AML-193 (cell line): ENCODE measurements at regions not wholly inside any gene's neighbourhood (a gene's known extent, or its start where the extent isn't known, plus 50 kb on each side); places are given as distances from the start of the nearest gene placed in this dataset.
"Not testable (repeated sequence)": the region's sequence is repeated elsewhere in the genome, so short reads cannot be mapped to it uniquely, and the experiment has no call there.

Experiments
- DNase-seq, 2 experiments: peaks; one replicate each; lab custom pipeline; 2025; lab: John Stamatoyannopoulos, UW

DNA sequence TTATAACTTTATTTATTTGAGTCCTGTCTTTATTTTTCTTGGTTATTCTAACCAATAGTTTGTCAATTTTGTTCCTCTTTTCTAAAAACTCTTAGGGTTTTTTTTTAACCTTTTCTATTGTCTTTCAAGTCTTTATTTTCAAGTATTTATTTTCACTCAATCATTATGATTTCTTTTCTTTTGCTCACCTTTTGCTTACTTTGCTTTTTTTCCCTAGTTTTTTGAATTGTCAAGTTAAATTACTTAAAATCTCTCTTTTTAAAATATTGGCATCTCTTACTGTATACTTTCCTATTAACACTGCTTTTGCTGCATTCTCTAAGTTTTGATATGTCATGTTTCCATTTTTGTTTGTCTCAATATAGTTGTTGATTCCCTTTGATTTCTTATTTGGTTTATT lies 396.8 kb upstream of the CCDC179 start:
- DNase-seq = no peak

DNA sequence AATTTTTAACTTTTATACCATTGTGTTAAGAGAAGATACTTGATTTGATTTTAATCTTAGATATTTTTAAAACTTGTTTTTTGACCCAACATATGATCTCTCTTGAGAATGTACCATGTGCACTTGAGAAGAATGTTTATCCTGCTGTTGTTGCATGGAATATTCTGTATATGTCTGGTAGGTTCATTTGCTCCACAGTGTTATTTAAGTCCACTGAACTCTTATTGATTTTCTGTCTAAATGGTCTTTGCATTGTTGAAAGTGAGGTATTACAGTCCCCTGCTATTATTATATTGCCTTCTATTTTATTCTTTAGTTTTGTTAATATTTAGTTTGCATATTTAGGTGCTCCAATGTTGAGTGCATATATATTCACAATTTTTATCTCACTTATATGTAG lies 397.3 kb upstream of the CCDC179 start:
- DNase-seq = no peak

DNA sequence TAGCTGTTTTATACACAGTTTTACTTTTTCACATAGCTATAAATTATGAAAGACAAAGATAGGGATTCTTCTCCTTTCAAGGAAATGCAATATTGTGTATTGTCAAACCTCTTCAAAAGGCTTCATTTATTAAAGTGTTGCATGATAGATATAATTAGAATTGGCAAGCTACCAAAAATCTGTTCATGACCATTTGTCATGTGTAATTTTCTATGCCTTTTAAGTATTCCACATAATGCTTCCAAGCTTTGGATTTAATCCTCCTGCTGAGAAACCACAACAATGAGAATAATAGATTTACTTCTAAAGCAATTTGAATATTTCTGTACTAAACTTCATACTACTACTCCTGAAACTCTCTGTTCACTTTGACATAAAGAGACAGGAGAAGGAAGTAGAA lies 403.2 kb upstream of the CCDC179 start:
- no peak for DNase-seq

DNA sequence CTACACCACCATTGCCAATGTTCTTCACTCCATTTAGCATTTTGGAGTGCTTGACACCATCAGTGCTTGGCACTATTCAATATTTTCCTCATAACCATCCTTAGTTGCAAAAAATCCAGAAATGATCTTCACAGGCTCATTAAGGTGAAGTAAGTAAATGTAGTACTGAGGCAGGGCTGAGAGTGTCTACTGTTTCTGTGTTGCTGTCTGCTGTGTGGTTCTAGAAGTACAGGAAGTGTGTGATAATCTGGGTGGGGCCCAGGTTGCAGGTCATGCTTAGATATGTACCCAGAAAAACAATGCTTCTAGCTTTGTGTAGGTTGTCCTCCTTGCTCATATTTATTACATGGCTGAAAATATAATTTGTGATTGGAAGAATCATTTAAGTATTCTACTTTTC lies 411.8 kb upstream of the CCDC179 start:
- no peak for DNase-seq

DNA sequence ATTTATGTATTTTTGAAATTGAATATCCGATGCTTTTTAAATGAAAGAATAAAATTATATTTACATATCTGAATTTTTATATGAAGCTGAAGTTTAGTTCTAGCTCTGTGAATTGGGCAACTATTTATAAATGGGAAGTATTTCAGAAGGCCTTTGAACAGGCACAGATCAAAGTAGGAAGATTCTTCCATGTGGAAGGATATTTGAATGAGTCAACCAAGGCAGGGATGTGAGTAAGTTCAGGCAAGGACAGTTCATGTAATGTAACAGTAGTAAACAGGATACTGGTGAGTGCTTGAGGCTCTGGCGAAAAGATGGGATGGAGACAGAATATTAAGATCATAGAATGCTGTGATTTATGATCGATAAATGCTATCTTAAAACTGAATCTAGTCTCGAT lies 417.8 kb upstream of the CCDC179 start:
- no peak for DNase-seq

DNA sequence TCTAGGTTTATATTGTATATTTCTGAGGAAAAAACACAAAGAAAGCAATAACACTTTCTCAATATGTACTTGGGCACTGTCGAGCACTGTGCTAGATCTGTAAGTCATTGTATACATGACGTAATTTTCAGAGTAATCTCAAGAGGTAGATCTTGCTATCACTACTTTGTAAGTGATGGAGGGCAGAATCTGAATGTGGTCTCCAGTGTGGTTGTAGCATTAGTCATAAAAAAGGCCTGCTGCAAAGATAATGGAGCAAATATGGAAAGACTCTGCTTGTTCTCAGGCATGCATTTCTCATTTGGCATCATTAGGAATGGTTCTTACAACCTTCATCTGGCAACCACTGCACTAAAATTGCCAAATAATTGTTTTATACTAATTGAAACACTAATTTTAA lies 419.8 kb upstream of the CCDC179 start:
- DNase-seq = no peak

DNA sequence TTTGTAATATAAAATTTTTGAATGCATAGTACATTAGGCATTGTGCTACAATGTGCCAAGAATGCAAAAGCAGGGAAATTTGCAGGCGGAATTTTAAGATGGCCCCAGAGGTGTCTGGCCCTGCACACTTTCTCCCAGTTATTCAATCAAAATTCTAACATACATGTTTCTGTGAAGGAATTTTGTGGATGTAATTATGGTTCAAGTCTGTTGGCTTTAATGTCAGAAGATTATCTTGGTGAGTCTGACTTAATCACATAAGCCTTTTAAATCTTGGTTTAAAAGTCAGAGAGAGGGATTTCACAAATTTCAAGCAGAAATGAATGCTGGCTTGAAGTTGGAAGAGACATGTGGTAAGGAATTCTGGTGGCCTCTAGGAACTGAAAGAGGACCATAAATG lies 423.4 kb upstream of the CCDC179 start:
- no peak for DNase-seq

DNA sequence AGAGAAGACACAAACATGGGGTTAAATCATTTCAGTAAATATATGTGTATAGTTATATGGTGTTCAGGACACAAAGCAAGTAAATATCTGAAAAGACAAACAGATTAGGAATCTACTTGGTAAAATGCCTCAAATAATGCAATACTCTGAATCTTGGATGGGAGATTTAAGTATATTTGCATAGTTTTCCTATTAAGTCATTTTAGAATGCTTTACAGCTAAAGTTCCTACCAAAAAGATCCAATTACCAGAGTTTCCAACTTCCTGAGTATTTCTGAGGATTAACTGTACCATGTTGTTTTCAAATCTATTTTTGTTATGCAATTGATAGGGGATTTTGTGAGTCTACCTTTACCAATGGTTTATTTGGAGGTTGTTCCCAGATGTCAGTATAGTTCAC lies 424.4 kb upstream of the CCDC179 start:
- DNase-seq = no peak

DNA sequence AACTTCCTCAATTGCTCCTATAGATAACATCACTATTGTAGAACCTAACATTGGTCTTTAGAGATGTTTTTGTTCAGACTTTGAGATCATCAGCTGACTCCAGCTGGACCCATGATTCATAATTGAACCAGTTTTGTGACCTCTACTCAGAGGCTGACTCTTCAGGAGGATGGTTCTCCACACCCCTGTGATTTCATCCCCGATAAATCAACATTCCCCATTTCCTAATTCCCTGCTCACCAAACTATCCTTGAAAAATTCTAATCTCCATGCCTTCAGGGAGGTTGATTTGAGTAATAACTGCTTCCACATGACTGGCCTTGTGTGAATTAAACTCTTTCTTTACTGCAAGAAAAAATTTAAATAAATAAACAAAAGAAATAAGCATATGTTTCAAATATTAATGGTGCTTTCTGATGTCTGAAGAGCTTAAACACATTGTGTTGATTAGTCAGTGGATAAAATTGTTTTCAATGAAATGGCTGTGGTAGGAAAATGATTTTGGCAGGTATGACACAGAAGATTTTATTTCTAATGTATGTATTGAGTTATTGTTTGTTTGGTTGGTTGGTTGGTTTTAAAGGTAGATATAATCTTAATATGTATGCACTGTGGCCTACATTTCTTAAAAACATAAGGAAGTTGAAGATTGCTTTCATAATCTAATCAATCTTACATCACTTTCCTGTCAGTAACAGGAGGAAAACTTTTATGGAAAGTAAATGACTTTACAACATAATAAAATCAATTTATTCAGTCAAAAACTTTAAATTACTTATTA lies 427.9 kb upstream of the CCDC179 start:
- DNase-seq = no peak

DNA sequence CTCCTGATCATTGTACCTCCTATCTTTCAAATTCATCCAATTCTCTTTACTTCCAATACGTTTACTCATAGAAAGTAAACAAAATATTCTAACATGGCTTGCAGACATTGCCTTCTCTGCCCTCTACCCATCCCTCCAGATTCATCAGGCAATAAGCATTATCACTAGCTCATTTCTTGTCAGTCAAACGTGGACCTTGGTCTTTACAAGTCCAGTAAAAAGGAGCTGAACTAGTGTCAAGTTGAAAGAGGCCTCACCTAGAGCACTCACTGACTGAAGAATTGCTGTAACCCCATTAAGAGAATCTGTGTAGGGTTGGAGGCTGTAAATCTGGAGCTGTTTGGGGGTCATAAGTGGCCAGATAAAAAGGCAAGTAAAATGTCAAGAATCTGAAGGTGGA lies 435.0 kb upstream of the CCDC179 start:
- DNase-seq = no peak

DNA sequence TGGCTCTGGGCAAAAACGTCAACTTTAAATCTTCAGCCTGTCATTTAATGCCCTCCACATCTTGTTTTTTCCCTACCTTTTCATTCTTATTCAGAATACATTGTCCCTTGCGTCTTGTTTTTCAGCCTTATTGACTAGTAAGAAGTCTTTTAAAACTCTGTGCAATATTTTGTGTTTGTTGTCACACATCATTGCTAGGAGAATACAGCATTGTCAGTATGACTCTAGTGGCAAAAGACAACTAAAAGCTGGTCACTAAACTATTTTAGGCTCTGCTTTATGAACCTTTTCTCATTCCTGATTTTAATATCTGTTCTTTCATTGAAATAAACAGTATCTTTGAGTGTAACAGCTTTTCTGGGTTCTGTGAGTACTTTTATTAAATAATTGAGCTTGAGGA lies 447.8 kb upstream of the CCDC179 start:
- no peak for DNase-seq

DNA sequence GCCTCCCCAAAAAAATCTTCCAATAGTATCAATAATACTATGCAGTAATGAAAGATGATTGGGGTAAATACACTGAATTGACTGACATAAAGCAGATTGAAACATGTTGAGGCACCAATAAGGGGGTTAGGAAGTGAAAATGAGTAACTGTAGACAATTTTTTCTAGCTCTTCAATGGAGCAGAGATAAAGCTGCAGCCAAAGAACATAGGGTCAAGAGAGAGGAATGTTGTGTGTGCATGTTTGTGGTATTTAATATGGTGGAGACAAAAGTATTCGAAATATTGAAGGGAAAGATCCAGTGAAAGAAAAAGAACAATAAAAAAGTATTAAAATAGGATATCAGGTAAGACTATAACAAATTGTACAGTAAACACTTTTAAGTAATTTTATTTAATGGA lies 450.0 kb upstream of the CCDC179 start:
- DNase-seq = no peak

DNA sequence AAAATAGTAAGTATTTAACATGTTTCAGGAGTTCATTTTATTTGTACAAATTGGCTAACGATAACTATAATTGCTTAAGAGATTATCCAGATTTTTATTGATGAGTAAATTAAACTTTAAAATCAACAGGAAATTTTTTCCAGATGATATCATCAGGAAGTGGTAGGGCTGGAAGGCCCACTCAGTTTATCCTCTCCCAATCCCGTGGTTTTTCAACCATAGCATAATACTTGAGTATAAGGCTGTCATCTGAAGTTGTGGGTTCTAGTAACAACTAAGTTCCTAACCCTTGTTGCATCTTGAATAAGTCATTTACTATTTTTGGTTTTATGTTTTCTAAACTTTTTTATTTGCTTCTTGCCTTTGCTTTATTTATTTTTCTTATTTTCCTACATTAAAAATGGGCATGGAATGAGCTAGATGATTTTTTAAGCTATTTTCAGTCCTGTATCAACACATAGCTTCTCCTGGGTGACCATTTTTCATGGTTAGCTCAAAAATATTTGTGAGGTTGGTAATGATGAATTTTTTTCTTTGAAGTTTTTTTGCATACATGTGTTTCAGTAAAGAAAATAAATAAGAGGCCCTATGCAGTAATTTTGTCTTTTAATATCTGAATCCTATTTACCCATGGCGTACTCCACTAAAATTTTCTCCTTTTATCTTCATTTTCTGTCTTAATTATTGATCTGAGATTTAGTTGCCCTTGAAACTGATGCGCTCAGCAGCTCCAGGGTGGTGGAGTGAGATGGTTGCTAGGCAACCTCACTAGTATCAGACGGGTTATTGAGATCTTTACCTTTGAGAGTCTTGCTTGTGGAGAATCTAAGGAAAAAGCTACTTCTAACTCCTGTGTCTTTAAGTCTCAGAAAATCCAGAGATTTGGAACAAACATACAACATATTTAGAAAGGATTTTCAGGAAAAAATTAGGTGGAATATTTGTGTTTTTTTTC lies 452.0 kb upstream of the CCDC179 start:
- DNase-seq = no peak

DNA sequence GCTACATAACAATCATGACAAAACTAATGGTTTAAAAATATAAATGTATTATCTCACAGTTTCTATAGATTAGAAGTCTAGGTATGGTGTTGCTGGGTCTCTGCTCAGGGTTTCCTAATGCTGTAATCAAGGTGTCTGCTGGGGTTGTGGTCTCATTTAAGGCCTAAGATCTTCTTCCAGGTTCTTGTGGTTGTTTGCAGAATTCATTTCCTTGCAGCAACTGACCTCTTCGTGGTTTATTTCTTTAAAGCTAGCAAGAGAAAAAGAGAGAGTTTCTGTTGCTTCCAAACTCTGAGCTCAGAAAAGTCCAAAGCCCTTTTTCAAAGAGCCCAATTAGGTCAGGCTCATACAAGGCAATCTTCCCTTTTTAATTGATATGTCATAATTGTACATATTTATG lies 452.7 kb upstream of the CCDC179 start:
- no peak for DNase-seq

DNA sequence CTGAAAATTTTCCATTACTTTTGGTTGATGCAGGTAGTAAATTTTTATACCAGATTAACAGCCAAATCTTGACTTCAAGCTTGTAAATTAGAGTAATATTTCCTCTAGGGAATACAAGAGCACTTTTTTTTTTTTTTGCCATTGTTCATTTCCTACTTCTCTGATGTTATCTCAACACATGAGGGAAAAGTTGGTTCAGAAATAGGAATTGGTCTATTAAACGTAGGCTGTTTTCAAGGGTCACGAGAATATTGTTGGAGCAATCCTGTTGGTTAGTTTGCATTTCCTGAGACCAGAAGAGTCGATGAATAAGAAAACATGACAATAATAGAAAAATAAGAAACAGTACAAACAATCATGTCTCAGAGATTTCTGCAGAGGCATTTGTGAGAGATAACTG lies 453.9 kb upstream of the CCDC179 start:
- DNase-seq = no peak

DNA sequence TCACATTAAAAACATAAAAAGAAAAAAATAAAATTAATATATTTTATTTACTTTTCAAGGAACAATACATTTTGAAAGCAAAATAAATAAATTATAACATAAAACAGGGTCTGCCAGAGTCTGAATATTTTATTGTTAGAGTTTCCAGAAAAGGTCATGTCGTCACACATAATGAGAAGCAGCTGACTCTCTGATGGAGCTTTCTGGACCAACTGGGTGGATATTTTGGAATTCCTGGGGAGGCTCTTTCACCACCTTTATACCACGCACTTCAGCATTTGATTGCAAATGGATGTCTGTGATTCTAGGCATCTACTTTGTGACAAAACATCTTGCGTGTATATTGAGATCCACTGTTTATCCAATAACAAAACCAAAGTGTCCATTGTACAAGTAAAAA lies 455.0 kb upstream of the CCDC179 start:
- no peak for DNase-seq

DNA sequence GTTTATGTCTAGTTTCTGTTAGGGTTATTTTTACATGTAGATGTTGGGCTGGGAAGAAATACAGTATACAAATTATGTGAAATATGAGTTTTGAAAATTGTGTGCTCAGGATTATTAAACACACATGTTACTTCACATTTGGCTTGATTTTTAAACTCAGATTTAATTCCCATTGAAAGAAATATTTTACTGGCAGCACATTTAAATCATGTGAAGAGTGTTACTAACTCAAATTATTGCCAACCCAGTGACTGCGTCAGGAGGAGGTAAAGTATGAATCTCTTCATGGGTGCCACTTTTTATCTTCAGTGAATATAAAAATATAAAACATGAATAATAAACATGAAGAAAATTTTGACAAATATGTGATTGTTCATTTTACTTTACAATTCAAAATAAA lies 457.5 kb upstream of the CCDC179 start:
- DNase-seq = no peak

DNA sequence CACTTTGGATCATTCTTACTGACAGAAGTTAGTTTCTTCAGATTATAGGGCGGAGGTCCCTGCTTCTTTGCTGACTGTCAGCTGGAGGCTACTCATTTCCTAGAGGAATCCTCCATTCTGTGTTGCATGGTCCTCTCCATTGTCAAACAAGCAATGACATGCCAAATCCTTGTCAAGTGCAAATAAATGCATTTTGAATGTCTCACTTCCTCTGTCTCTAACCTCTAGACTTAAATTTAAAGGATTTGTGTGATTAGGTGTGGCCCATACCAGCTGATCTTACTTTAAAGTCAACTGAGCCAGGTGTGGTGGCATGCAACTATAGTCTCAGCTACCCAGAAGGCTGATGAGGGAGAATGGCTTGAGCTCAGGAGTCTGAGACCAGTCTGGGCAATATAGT lies 458.4 kb upstream of the CCDC179 start:
- DNase-seq = no peak

DNA sequence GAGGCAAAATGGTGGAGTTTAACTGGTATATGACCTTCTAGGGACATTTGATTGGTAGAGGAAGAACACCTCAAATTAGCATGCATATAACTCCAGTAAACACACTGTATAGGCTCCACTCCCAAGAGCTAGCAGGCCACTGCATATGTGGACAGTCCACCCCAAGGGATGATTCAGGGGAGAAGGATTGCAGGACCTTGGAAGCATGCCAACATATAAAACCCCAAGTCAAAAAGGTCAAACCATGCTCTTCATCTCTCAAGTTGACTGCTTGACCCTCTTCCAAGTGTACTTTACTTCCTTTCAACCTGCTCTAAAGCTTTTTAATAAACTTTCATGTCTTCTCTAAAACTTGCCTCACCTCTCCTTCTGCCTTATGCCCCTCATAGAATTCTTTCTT lies 459.9 kb upstream of the CCDC179 start:
- no peak for DNase-seq

DNA sequence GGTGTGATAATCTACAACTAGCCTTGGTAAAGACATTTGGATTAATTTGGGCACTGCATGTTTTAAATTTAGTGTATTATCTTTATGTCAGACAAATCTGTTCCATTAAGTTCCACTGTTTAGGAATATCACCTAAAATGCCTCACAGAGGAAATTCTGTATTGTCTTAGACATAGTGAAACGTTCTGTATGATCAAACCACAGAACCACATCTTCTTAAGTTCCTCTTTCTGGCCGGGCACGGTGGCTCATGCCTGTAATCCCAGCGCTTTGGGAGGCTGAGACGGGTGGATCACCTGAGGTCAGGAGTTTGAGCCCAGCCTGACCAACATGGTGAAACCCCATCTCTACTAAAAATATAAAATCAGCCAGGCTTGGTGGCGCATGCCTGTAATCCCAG lies 475.3 kb upstream of the CCDC179 start:
- DNase-seq = not testable (repeated sequence)

DNA sequence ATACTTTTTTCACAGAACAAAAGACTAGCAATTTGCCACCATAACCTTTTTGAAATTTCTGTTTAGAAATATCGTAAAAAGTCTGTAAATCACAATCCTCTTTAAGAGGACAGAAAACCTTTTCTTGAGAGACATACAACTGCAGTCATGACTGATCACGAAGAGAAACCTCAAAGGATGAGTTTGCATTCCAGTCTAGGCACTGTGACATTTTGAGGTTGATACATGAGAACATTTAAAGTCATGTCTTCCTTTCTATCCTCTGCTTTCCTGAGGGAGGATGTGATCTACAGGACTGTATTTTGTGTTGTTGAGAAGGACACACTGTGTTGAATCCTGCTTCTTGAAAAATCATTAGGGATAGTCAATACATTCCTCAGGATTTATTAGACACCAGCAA lies 476.7 kb upstream of the CCDC179 start:
- no peak for DNase-seq

DNA sequence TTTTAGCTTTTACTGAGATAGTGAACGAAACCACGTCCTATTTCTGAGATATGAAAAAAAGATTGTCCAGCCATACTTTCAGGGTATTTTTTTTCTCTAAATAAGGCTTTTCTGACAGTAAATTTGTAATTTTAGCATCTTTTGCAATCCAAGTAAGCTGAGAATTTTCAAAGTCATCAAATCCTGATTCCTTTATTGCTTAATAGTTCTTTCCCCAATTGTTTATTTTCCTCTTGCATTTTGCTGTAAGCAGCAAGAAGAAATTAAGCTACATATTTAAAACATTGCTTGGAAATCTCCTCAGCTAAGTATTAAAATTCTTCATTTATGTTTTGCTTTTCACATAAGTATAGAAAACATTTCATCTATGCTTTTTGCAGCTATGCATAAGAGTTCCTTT lies 493.3 kb upstream of the CCDC179 start:
- no peak for DNase-seq

DNA sequence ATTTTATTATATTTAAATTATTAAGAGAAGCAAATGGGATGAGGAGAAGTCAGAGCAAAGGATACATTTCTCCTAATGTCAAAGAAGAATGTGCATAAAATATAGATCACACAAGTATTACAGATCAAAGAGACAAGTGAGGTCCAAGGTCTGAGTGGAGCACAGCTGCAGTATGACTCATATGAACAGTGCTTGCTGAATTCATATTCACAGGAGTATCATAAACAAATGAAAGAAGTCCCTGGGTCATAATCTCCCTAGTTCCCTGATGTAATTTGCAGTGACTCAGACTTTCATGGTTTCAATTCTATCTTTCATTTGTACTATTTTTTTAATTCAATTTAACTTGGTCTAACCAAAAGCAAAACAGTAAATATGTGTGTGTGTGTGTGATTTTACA lies 499.0 kb upstream of the CCDC179 start:
- no peak for DNase-seq
